Activated T-cell treated with anti-CD3 and anti-CD28 coated beads for 48 hours (primary cell): ENCODE measurements at regions not wholly inside any gene's neighbourhood (a gene's known extent, or its start where the extent isn't known, plus 50 kb on each side); places are given as distances from the start of the nearest gene placed in this dataset.

Experiments
- DNase-seq: peaks from one replicate; pipeline ENCODE4 v3.0.0-alpha.2; 2020; ENCODE audit warnings: low read depth

- no peak for DNase-seq
These were observed 61.6 kb upstream of the PARD3B start for GRCh38 chr2:204483608-204484081.

DNA sequence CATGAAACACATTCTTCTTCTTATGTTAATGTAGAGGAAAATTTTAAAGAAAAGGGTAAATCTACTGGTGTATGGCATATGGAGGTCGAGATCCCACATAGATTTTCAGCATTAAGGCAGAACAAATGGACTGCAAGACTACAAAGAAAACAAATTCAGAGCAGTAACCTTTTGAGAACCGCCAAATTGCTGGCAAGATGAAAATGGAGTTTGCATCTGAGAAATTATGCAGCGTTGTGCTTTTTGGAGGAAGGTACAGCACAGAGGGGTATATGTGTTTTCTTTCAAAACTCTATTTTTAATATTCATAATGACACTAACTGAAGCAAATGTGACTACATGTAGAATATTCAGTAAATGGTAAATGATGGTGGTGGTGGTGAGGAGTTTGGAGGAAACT is 59.0 kb upstream of the PARD3B start:
- no peak for DNase-seq

- DNase-seq: no peak
These were observed 58.5 kb upstream of the PARD3B start for GRCh38 chr2:204486805-204487204.

DNA sequence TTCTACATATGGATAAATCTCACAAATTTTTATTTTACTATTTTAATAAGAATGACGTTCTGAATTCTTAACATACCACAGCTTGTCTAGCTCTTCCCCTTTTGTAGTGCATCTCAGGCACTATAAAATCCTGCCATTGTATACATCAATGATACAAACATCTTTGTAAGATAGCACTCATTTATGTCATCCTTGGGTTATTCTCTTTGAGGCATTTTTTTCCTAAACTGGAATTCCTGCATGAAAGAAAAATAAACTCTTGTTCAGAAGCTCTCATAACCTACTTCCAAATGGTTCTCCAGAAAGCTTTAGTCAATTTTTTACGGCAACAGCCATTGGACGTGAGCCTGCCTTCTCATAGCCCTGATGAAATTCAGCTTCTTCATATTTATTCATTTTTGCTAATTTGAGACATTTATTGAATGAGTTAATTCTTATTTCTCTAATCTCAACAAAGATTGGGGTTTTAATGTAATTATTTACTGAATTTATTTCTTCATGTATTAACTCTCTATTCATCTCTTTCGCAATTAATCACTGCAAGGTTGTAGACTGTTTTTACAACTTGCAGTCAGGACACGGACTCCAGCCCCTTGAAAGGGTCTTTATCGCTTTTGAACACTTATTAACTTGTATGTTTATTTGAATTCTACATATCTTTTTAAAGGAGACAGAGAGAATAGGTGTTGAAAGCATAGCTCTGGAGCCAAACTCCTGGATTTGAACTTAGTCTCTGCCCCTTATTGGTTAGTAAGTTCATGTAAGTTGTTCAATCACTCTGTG is 57.6 kb upstream of the PARD3B start:
- DNase-seq: no peak

GRCh38 chr2:204491528-204491927 is 53.7 kb upstream of the PARD3B start:
- DNase-seq: no peak

DNA sequence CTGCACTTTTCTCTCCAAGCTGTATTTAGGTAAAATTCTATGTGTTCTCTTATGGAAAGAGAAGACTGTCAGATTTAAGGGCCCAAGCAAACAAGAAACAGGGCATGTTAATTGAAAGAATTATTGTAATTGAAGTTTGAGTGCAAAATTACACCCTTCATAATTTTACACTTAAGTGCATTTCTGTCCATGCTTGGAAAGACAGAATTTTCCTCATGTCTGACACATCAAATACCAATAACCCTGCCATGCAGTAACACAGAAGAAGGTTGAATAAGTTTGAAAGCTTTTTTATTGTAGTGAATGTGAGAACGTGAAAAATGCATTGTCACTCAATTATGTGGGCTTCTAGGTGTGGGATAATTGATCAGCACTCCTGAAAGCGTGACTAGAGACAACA is 52.9 kb upstream of the PARD3B start:
- DNase-seq: no peak

DNA sequence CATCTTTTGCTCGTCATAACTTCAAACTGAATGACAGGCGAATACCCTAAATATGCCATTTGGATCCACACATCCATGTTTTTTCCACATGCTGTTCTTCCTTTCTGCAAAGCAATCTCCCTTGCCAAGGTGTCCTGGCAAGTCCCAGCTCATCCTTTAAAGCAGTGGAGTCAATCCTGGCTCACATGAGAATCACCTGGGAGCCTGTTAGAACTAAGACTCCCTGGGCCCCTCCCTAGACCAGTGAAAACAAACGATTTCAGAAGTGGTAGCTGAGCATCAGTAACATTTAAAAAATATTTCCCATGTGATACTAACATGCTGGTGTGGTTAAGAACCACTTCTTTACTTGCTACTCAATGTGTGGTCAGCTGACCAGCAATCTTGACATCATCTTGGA is 50.6 kb upstream of the PARD3B start:
- no peak for DNase-seq

DNA sequence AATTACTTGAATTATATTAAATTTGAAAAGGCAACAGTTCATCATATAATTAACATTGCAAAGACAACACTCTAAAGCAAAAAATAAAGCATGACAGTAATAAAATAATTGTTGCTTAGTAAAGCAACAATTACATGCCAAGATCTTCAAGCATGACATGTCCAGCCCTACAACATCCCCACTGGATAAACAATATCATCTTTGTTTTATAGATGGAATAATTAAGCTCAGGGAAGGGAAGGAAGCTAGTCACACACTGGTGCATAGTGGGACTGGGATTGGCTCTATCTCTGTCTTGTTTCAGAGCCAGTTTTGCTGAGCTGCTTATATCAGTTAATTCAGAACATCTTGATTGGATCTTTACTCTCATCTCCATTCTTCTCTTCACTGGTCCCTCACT is 49.9 kb upstream of the PARD3B start:
- no peak for DNase-seq
